Spleen (tissue), 7 donors: ENCODE measurements at regions not wholly inside any gene's neighbourhood (a gene's known extent, or its start where the extent isn't known, plus 50 kb on each side); places are given as distances from the start of the nearest gene placed in this dataset.

Experiments used
- CTCF ChIP-seq, 11 experiments: fragments of 200-600 bp in 7 of 11; fragments of 450-650 bp in 4 of 11; sonication (generic) in 4 of 11; IDR thresholded peaks in 8 of 11; conservative IDR thresholded peaks in 3 of 11; 1 replicate in 7 of 11; 2 replicates in 4 of 11; pipeline versions ENCODE4 v1.4.0 to v1.8.0; 2016 to 2021; ENCODE audit warnings: antibody characterized with exemption in 11 of 11, inconsistent platforms in 4 of 11, mild to moderate bottlenecking in 1 of 11
- POLR2A ChIP-seq, 3 donors: fragments of 450-650 bp; IDR thresholded peaks; one replicate each; pipeline ENCODE4 v1.5.1; 2017; ENCODE audit warnings: antibody characterized with exemption in 3 of 3, mild to moderate bottlenecking in 1 of 3
- donor health status: DM: no; HTN: no; CAD: no; lungs with moderate emphysema.
- donor health status: DM: no; HTN: no; CAD: no.
- donor health status: DM: no; HTN: no; CAD: no.

DNA sequence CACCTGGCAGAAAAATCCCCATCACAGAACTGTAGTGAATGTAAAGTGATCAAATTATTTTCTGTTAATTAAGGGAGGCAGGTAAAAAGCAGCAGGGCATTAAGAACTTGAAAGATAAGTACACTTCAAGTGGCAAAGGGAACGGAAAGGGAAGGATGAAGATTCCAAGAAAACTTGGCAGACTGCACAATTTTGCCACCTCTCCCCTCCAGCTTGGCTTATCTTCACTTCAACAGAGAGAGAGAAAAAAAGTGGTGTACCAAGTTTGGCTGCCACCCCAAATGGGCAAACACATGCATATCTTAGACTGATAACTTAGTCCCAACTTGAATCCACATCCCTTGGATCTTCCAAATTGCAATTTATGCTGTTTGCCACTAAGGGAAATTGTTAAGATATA lies 598.1 kb upstream of the ACTRT1 start:
- TF ChIP-seq CTCF (IDR thresholded peaks at IDR 0.05 in 8 of 11, conservative IDR thresholded peaks at IDR 0.05 in 3 of 11) (no peak), POLR2A (IDR thresholded peaks at IDR 0.05) (no peak)
